ENCODE measurements at regions not wholly inside any gene's neighbourhood (a gene's known extent, or its start where the extent isn't known, plus 50 kb on each side); places are given as distances from the start of the nearest gene placed in this dataset.

DNA sequence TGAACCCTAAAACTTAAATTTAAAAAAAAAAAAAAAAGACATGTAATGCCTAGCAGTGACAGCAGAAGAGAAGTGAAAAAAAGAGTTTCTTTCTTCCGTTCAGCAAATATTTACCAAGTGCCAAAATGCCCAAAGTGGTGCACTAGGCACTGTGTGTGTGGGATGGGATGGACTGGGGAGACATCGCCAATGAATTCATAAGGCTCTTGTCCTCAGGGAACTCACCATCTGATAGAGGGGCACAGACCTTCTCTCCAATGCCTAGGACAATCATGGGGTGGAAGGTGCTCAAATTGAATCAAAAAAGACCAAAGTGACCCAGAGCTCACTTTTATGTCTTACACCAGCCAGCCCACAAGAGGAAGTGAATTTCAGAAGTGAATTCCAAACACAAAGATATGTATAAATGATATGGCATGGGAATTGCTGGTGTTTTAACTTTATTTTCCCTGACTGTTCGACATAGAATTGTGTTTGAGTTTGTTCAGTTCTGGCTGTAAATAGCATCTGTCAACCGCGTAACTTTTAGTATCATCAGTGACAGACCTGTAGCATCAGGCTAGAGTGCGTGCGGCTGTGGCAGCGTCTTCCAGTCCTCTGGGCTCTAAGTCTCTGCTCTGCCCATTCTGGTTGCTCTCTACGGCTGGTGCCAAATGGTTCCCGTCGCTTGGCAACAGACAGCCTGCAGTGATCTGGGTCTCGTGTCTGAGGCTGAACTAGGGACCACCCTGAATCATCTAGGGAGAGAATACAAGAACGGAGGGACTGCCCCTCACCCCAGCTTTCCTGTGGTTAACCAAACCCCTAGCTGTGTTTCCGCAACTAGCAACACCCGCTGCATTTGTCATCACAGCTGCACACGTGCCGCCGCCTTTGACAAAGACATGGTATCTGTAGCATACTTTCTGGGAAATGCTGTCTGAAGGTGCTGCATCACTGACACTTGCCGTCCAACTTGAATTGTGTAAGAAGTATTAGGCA, 154.0 kb upstream of the THBS1 start:
- no peak for TF ChIP-seq CTCF (IDR thresholded peaks at IDR 0.05)
- H3K4me1 ChIP-seq (ENCODE audit: insufficient read depth, low read length), result peaks cover 16% of the 10 kb centered on the region
- no peaks in the 10 kb centered on the region for H3K36me3 ChIP-seq (ENCODE audit: insufficient read depth, low read length)
- intact Hi-C loops (cut with DNase I, micrococcal nuclease), result no loop called here
- ChIA-PET CTCF (interaction anchor here (0.6 kb wide), 1 partner anchor 62 kb away, joined by 3 read pairs; no protein-coding TSS in a partner anchor), POLR2A (no interaction called here)
- Mint-ChIP-seq H3K9me3 (no peaks in the 10 kb centered on the region), H3K36me3 (ENCODE audit: low read depth) (no peaks in the 10 kb centered on the region), H3K27me3 (peaks cover 31% of the 10 kb centered on the region), H3K4me1 (ENCODE audit: low read depth) (peaks cover 42% of the 10 kb centered on the region), H3K27ac (peak overlapping the region; percentile 74), H3K4me3 (peak overlapping the region; percentile 85)
- no peaks in the 10 kb centered on the region for H3K9me3 ChIP-seq (ENCODE audit: control insufficient read depth in 1 of 2, insufficient read depth in 1 of 2, low read length in 2 of 2)
- H3K27me3 ChIP-seq (ENCODE audit: control insufficient read depth in 1 of 2, insufficient read depth in 2 of 2, low read length in 2 of 2), result peaks cover 9 to 12% of the 10 kb centered on the region in 2 experiments
- no peak overlapping the region for H3K27ac ChIP-seq (ENCODE audit: low read depth in 1 of 2, low read length in 2 of 2)
- ATAC-seq (ENCODE audit: poor library complexity) (peak; percentile 89), DNase-seq (peak; percentile 15 to 86 (median 51))
- H3K4me3 ChIP-seq (ENCODE audit: low read length), result peak overlapping the region; percentile 32

GRCh38 chr15:39427705-39428104, 153.2 kb upstream of the THBS1 start:
- POLR2A ChIA-PET, result no interaction called here
- CTCF ChIA-PET, result interaction anchor here (0.6 kb wide), 1 partner anchor 63 kb away, joined by 3 read pairs; no protein-coding TSS in a partner anchor
- ATAC-seq (ENCODE audit: poor library complexity), result no peak

DNA sequence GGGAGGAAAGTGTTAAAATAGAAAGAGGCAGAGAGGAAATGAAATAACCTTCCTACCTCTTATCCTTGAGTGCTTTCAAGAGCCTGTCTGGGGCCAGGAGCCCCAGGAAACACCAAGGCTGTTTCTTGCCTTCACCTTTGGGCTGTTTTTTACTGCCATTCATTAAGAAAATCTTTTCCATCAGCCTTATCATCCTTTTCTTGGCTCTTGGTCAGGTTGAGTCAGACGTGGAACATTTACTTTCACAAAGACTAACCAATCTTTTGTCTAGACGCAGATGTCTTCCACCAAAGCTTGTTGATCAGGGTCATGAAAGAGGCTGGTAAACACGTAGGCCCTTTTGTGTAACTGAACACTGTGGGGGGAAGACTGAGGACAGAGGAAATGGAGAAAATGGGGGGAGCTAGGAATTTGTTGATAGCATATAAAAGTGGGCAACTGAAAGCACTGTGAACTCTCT, 151.0 kb upstream of the THBS1 start:
- H3K27me3 ChIP-seq (ENCODE audit: control insufficient read depth in 1 of 2, insufficient read depth in 2 of 2, low read length in 2 of 2), result peaks cover 13 to 19% of the 10 kb centered on the region in 2 experiments
- ChIA-PET POLR2A (no interaction called here), CTCF (interaction anchor here (0.7 kb wide), 1 partner anchor 958 kb away, joined by 4 read pairs; no protein-coding TSS in a partner anchor)
- no peaks in the 10 kb centered on the region for H3K36me3 Mint-ChIP-seq (ENCODE audit: low read depth)
- DNase-seq (no peak), ATAC-seq (ENCODE audit: poor library complexity) (no peak)
- intact Hi-C loops (cut with DNase I, micrococcal nuclease), result no loop called here
- no peaks in the 10 kb centered on the region for H3K36me3 ChIP-seq (ENCODE audit: insufficient read depth, low read length)
- no peak for TF ChIP-seq CTCF (IDR thresholded peaks at IDR 0.05)
- no peaks in the 10 kb centered on the region for H3K9me3 ChIP-seq (ENCODE audit: control insufficient read depth in 1 of 2, insufficient read depth in 1 of 2, low read length in 2 of 2)
- peaks cover 48% of the 10 kb centered on the region for H3K27me3 Mint-ChIP-seq
- no peak overlapping the region for H3K27ac ChIP-seq (ENCODE audit: low read depth in 1 of 2, low read length in 2 of 2)
- no peak overlapping the region for H3K27ac Mint-ChIP-seq
- H3K9me3 Mint-ChIP-seq, result no peaks in the 10 kb centered on the region
- H3K4me3 ChIP-seq (ENCODE audit: low read length), result no peak overlapping the region
- H3K4me1 Mint-ChIP-seq (ENCODE audit: low read depth), result peaks cover 42% of the 10 kb centered on the region
- peaks cover 16% of the 10 kb centered on the region for H3K4me1 ChIP-seq (ENCODE audit: insufficient read depth, low read length)
- no peak overlapping the region for H3K4me3 Mint-ChIP-seq

More at GRCh38 chr15:39427705-39428104, 153.2 kb upstream of the THBS1 start:
- intact Hi-C loops (cut with DNase I, micrococcal nuclease), result no loop called here
- Histone ChIP-seq H3K27me3 (ENCODE audit: control insufficient read depth in 1 of 2, insufficient read depth in 2 of 2, low read length in 2 of 2) (peaks cover 9 to 13% of the 10 kb centered on the region in 2 experiments), H3K36me3 (ENCODE audit: insufficient read depth, low read length) (no peaks in the 10 kb centered on the region), H3K9me3 (ENCODE audit: control insufficient read depth in 1 of 2, insufficient read depth in 1 of 2, low read length in 2 of 2) (no peaks in the 10 kb centered on the region), H3K4me1 (ENCODE audit: insufficient read depth, low read length) (peaks cover 16% of the 10 kb centered on the region), H3K27ac (ENCODE audit: low read depth in 1 of 2, low read length in 2 of 2) (no peak overlapping the region), H3K4me3 (ENCODE audit: low read length) (no peak overlapping the region)
- Mint-ChIP-seq H3K27ac (no peak overlapping the region), H3K36me3 (ENCODE audit: low read depth) (no peaks in the 10 kb centered on the region), H3K27me3 (peaks cover 38% of the 10 kb centered on the region), H3K4me3 (no peak overlapping the region), H3K9me3 (no peaks in the 10 kb centered on the region), H3K4me1 (ENCODE audit: low read depth) (peaks cover 42% of the 10 kb centered on the region)
- TF ChIP-seq CTCF (IDR thresholded peaks at IDR 0.05), result no peak
- DNase-seq, result peak in 3 of 14 experiments; percentile 7 to 44 (median 32)

All from CD4-positive, alpha-beta T cell (primary cell).